CD4-positive, alpha-beta T cell (primary cell): ENCODE measurements at regions not wholly inside any gene's neighbourhood (a gene's known extent, or its start where the extent isn't known, plus 50 kb on each side); places are given as distances from the start of the nearest gene placed in this dataset.

Source experiments
- ATAC-seq: fragments of 200-7000 bp; cut with Tn5 transposase; one replicate; pipeline ENCODE4 v1.10.0; 2022; ENCODE audit warnings: mild to moderate bottlenecking; ENCODE audit not compliant: poor library complexity
- CTCF ChIA-PET: fragments of 350-600 bp; sonication (Branson Sonifier 250); formaldehyde crosslinking; loops from one replicate; lab custom pipeline; 2021; ENCODE audit warnings: antibody characterized with exemption, inconsistent platforms; lab: Charles Lee
- POLR2A ChIA-PET: fragments of 350-600 bp; sonication (Branson Sonifier 250); formaldehyde crosslinking; loops from one replicate; lab custom pipeline; 2021; ENCODE audit warnings: antibody characterized with exemption, inconsistent platforms; lab: Charles Lee
- DNase-seq, 14 experiments: peaks; one replicate each; pipeline ENCODE4 v3.0.0-alpha.2; 2013 to 2020; ENCODE audit warnings: mixed read lengths in 2 of 14
- H3K27ac ChIP-seq, 2 donors: one replicate each; pipeline versions ENCODE4 v1.5.1 to v1.7.0; 2013; ENCODE audit warnings: low read length in 2 of 2, low read depth in 1 of 2, mild to moderate bottlenecking in 1 of 2
- H3K27me3 ChIP-seq, 2 experiments: 1 replicate in 1 of 2; 2 replicates in 1 of 2; pipeline versions ENCODE4 v1.6.1 to v1.7.0; 2013; ENCODE audit warnings: low read length in 2 of 2, control low read depth in 1 of 2, mild to moderate bottlenecking in 1 of 2, moderate library complexity in 1 of 2; ENCODE audit not compliant: insufficient read depth in 2 of 2, control insufficient read depth in 1 of 2
- H3K36me3 ChIP-seq: one replicate; pipeline ENCODE4 v1.6.1; 2013; ENCODE audit warnings: low read length, control low read depth; ENCODE audit not compliant: insufficient read depth
- H3K4me1 ChIP-seq: one replicate; pipeline ENCODE4 v1.6.1; 2013; ENCODE audit warnings: low read length, control low read depth; ENCODE audit not compliant: insufficient read depth
- H3K4me3 ChIP-seq: one replicate; pipeline ENCODE4 v1.5.1; 2013; ENCODE audit warnings: mild to moderate bottlenecking, low read length, moderate library complexity
- H3K9me3 ChIP-seq, 2 experiments: 1 replicate in 1 of 2; 2 replicates in 1 of 2; pipeline versions ENCODE4 v1.6.1 to v1.7.0; 2013; ENCODE audit warnings: low read length in 2 of 2, mild to moderate bottlenecking in 2 of 2, control low read depth in 1 of 2, moderate library complexity in 1 of 2; ENCODE audit not compliant: control insufficient read depth in 1 of 2, insufficient read depth in 1 of 2
- H3K27ac Mint-ChIP-seq: one replicate; pipeline ENCODE4 v1.8.0; 2020; ENCODE audit warnings: mixed read lengths
- H3K27me3 Mint-ChIP-seq: one replicate; pipeline ENCODE4 v1.8.0; 2021; ENCODE audit warnings: mixed read lengths
- H3K36me3 Mint-ChIP-seq: one replicate; pipeline ENCODE4 v1.8.0; 2021; ENCODE audit warnings: low read depth, mixed read lengths
- H3K4me1 Mint-ChIP-seq: one replicate; pipeline ENCODE4 v1.8.0; 2021; ENCODE audit warnings: low read depth, mixed read lengths
- H3K4me3 Mint-ChIP-seq: one replicate; pipeline ENCODE4 v1.8.0; 2020; ENCODE audit warnings: mild to moderate bottlenecking, mixed read lengths
- H3K9me3 Mint-ChIP-seq: one replicate; pipeline ENCODE4 v1.8.0; 2020; ENCODE audit warnings: mixed read lengths
- intact Hi-C, 2 experiments: fragments of 100-400 bp; cut with DNase I in 1 of 2; cut with micrococcal nuclease in 1 of 2; formaldehyde crosslinking; loops; one replicate each; pipeline versions ENCODE4 v1.15.1 to v1.9.0; 2023 to 2025; cut with DNase I, micrococcal nuclease
- TF ChIP-seq, protein P1 (sequence below): fragments of 200-600 bp; IDR thresholded peaks from one replicate; pipeline ENCODE4 v1.8.0; 2022; ENCODE audit warnings: antibody characterized with exemption, mild to moderate bottlenecking

DNA sequence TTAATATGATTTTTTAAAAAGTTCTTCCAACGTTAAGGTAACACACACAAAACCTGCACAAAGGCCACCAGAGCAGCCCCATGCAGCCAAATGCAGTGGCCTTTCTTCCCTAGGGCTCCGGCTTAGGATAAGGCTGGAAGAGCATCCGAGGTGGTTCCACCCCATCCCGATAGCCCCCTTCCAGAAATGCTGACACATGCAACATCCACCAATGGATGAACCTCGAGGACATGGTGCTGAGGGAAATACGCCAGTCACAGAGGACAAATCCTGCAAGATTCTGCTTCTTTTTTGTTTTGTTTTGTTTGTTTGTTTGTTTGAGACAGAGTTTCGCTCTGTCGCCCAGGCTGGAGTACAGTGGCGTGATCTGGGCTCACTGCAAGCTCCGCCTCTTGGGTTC, 199.3 kb upstream of the NSMCE3 start:
- no peaks in the 10 kb centered on the region for H3K27me3 ChIP-seq
- no peak overlapping the region for H3K4me3 ChIP-seq
- no peak for ATAC-seq
- POLR2A ChIA-PET, result no interaction called here
- H3K27ac Mint-ChIP-seq, result no peak overlapping the region
- H3K27me3 Mint-ChIP-seq, result no peaks in the 10 kb centered on the region
- no peak overlapping the region for H3K4me3 Mint-ChIP-seq
- DNase-seq, result no peak
- H3K9me3 Mint-ChIP-seq, result no peaks in the 10 kb centered on the region
- no peaks in the 10 kb centered on the region for H3K4me1 Mint-ChIP-seq
- H3K9me3 ChIP-seq, result peaks cover 0 to 4% of the 10 kb centered on the region in 2 experiments
- H3K4me1 ChIP-seq, result no peaks in the 10 kb centered on the region
- intact Hi-C loops, result loop anchor here in 1 of 2 experiments (5.0 kb wide), 1 partner anchor 52 kb away; no protein-coding TSS in a partner anchor
- H3K27ac ChIP-seq, result no peak overlapping the region
- H3K36me3 ChIP-seq, result no peaks in the 10 kb centered on the region
- CTCF ChIA-PET, result no interaction called here
- no peaks in the 10 kb centered on the region for H3K36me3 Mint-ChIP-seq
- TF ChIP-seq, protein P1, sequence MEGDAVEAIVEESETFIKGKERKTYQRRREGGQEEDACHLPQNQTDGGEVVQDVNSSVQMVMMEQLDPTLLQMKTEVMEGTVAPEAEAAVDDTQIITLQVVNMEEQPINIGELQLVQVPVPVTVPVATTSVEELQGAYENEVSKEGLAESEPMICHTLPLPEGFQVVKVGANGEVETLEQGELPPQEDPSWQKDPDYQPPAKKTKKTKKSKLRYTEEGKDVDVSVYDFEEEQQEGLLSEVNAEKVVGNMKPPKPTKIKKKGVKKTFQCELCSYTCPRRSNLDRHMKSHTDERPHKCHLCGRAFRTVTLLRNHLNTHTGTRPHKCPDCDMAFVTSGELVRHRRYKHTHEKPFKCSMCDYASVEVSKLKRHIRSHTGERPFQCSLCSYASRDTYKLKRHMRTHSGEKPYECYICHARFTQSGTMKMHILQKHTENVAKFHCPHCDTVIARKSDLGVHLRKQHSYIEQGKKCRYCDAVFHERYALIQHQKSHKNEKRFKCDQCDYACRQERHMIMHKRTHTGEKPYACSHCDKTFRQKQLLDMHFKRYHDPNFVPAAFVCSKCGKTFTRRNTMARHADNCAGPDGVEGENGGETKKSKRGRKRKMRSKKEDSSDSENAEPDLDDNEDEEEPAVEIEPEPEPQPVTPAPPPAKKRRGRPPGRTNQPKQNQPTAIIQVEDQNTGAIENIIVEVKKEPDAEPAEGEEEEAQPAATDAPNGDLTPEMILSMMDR, result no peak

DNA sequence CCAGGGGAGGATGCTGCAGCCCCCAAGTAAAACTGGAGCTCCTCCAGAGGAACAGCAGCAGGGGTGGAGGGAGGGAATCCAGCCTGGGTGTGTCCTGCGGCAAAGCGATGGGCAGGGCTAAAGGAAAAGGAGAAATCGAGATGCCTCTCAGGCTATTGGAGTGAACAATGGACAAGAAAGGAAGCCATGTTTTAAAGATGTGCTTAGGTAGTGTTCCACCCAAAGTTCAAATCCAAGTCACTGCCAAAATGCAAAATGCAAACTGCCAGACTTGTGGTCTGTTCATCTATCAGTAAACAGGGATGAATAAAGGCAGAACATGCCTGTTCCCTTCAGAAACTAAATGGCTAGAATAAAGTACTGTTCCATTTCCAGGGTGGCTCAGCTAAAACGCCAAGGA, 197.5 kb upstream of the NSMCE3 start:
- ChIA-PET CTCF (no interaction called here), POLR2A (no interaction called here)
- intact Hi-C loops, result loop anchor here in 1 of 2 experiments (5.0 kb wide), 1 partner anchor 50 kb away; no protein-coding TSS in a partner anchor
- Histone ChIP-seq H3K4me1 (no peaks in the 10 kb centered on the region), H3K27me3 (no peaks in the 10 kb centered on the region), H3K4me3 (no peak overlapping the region), H3K27ac (no peak overlapping the region), H3K36me3 (no peaks in the 10 kb centered on the region), H3K9me3 (no peaks in the 10 kb centered on the region)
- H3K27me3 Mint-ChIP-seq, result peaks cover 3% of the 10 kb centered on the region
- no peaks in the 10 kb centered on the region for H3K36me3 Mint-ChIP-seq
- H3K27ac Mint-ChIP-seq, result no peak overlapping the region
- ATAC-seq (no peak), DNase-seq (no peak)
- TF ChIP-seq, protein P1, result no peak
- H3K9me3 Mint-ChIP-seq, result no peaks in the 10 kb centered on the region
- H3K4me3 Mint-ChIP-seq, result no peak overlapping the region
- no peaks in the 10 kb centered on the region for H3K4me1 Mint-ChIP-seq

DNA sequence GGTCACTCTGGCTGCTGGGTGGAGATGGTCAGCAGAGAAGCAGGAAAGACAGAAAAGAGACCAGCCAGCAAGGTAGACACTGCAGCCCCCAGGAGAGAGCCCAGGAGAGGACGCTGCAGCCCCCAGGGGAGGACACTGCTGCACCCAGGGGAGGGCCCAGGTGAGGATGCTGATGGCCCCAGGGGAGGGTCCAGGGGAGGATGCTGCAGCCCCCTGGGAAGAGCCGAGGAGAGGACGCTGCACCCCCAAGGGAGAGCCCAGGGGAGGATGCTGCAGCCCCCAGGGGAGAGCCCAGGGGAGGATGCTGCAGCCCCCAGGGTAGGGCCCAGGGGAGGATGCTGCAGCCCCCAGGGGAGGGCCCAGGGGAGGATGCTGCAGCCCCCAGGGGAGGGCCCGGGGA, 196.7 kb upstream of the NSMCE3 start:
- POLR2A ChIA-PET, result no interaction called here

More for the DNA sequence above, 196.7 kb upstream of the NSMCE3 start:
- intact Hi-C loops, result loop anchor here in 1 of 2 experiments (5.0 kb wide), 1 partner anchor 49 kb away; no protein-coding TSS in a partner anchor
- Histone ChIP-seq H3K9me3 (no peaks in the 10 kb centered on the region), H3K4me1 (no peaks in the 10 kb centered on the region), H3K36me3 (no peaks in the 10 kb centered on the region), H3K4me3 (no peak overlapping the region), H3K27ac (no peak overlapping the region), H3K27me3 (no peaks in the 10 kb centered on the region)
- DNase-seq, result no peak
- Mint-ChIP-seq H3K36me3 (no peaks in the 10 kb centered on the region), H3K27me3 (peaks cover 3% of the 10 kb centered on the region), H3K4me3 (no peak overlapping the region), H3K4me1 (no peaks in the 10 kb centered on the region), H3K27ac (no peak overlapping the region), H3K9me3 (no peaks in the 10 kb centered on the region)
- TF ChIP-seq, protein P1, result no peak
- CTCF ChIA-PET, result no interaction called here
- ATAC-seq, result no peak
